Chondrocyte (in vitro differentiated cells): ENCODE measurements at regions not wholly inside any gene's neighbourhood (a gene's known extent, or its start where the extent isn't known, plus 50 kb on each side); places are given as distances from the start of the nearest gene placed in this dataset.

Source experiments
- DNase-seq: peaks from one replicate; pipeline ENCODE4 v3.0.0; 2021; ENCODE audit warnings: mixed read lengths, low spot score
- H3K27ac Mint-ChIP-seq: one replicate; pipeline ENCODE4 v1.8.0; 2021; ENCODE audit warnings: mild to moderate bottlenecking, moderate library complexity, mixed read lengths; ENCODE audit not compliant: unreplicated experiment
- H3K27me3 Mint-ChIP-seq: 2 replicates; pipeline ENCODE4 v1.8.0; 2021; ENCODE audit warnings: low read depth, mixed read lengths
- H3K36me3 Mint-ChIP-seq: 2 replicates; pipeline ENCODE4 v1.8.0; 2021; ENCODE audit warnings: low read depth, mixed read lengths
- H3K4me1 Mint-ChIP-seq: 2 replicates; pipeline ENCODE4 v1.8.0; 2021; ENCODE audit warnings: low read depth, mild to moderate bottlenecking, mixed read lengths
- H3K4me3 Mint-ChIP-seq: one replicate; pipeline ENCODE4 v1.8.0; 2021; ENCODE audit warnings: mild to moderate bottlenecking, moderate library complexity, mixed read lengths; ENCODE audit not compliant: unreplicated experiment
- H3K9me3 Mint-ChIP-seq: 2 replicates; pipeline ENCODE4 v1.8.0; 2021; ENCODE audit warnings: low read depth, mixed read lengths
- TF ChIP-seq, protein P1 (sequence below): fragments of 200-600 bp; sonication (generic); IDR thresholded peaks from 2 replicates; pipeline ENCODE4 v1.5.0; 2021; ENCODE audit warnings: antibody characterized with exemption, mild to moderate bottlenecking, moderate library complexity

DNA sequence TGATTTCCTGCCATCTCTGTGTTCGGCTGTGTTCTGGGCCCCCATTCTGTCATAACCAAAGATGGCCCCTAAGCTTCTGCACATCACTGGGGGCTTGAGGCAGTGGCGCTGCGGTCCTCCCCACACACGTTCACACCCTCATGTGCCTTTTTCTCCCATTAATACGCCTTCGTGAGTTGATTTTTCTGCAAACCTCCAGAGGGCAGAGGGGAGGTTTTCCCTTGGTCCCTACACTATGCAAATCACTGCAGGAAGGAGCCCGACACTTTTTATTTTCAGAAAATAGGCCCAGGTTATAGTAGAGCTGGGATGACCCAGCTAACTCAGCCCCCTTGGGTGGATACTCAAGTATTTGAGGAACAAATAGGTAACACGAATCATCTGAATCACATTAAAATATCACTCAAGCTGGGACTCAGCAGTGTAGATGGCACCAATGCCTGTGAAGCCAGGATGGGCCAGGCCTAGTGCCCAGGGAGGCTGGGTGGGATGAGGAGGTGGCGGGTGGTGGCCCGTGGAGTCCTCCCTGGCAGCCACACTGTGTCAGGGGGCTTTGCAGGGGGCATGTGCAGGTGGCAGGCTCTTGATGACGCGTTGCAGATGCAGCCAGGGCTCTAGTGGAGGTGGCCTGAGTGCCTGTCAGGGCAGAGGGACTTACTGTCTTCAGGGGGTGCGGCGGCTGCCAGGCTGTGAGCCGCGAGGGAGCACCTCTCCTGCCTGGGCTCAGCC, 234.3 kb downstream of the TEX29 start:
- H3K4me1 Mint-ChIP-seq: no peaks in the 10 kb centered on the region
- no peak overlapping the region for H3K27ac Mint-ChIP-seq
- no peak overlapping the region for H3K4me3 Mint-ChIP-seq
- H3K36me3 Mint-ChIP-seq: peaks cover 2% of the 10 kb centered on the region
- TF ChIP-seq, protein P1, sequence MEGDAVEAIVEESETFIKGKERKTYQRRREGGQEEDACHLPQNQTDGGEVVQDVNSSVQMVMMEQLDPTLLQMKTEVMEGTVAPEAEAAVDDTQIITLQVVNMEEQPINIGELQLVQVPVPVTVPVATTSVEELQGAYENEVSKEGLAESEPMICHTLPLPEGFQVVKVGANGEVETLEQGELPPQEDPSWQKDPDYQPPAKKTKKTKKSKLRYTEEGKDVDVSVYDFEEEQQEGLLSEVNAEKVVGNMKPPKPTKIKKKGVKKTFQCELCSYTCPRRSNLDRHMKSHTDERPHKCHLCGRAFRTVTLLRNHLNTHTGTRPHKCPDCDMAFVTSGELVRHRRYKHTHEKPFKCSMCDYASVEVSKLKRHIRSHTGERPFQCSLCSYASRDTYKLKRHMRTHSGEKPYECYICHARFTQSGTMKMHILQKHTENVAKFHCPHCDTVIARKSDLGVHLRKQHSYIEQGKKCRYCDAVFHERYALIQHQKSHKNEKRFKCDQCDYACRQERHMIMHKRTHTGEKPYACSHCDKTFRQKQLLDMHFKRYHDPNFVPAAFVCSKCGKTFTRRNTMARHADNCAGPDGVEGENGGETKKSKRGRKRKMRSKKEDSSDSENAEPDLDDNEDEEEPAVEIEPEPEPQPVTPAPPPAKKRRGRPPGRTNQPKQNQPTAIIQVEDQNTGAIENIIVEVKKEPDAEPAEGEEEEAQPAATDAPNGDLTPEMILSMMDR: no peak
- H3K9me3 Mint-ChIP-seq: peaks cover 3% of the 10 kb centered on the region
- peak; percentile 78 for DNase-seq
- H3K27me3 Mint-ChIP-seq: peaks cover 30% of the 10 kb centered on the region

DNA sequence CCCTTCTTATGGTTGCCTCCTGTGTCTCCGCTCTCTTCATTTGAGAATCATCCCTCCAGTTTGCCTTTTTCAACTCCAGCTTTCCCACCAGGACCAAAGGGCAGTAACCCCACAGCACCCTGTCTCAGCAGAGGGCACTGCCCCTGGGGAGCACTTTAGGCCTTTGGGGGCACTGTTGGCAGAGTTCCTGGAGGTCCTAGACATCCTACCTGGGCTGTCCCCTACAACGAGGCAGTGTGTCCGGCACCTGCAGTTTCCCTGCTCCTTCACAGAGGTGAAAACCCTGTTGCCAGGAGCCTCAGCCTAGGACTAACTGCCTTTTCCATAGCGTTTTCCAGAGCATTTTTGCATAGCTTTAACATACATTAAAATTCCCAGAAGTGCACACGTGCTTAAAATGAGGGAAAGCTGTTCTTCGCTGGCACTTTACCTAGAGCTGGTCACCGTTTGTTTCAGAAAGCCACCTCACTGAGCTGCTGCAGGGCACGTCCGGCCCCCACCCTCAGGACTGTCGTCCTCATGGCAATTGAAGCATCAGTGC, 234.9 kb downstream of the TEX29 start:
- H3K27me3 Mint-ChIP-seq: peaks cover 27% of the 10 kb centered on the region
- H3K4me1 Mint-ChIP-seq: no peaks in the 10 kb centered on the region
- peak; percentile 58 for DNase-seq
- no peak overlapping the region for H3K4me3 Mint-ChIP-seq
- H3K36me3 Mint-ChIP-seq: peaks cover 2% of the 10 kb centered on the region
- TF ChIP-seq, protein P1: no peak
- H3K9me3 Mint-ChIP-seq: no peaks in the 10 kb centered on the region
- no peak overlapping the region for H3K27ac Mint-ChIP-seq

DNA sequence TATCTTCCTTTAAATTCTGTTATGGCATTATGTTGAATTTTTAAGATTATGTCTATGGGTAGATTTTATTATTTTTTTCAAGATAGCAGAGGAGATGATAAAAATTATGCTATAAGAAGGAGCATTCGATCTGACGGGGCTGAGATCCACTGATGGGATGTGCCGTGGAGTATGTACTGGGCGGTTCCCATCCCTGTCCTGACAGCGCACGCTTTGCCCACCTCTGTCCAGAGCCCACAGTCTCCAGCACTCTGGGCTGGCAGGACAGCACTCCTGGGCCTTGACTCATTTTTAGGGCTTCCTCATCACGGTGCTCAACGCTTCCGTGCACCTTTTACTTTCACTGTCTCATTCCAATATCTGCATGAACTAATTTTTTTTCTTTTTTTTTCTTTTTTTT, 235.5 kb downstream of the TEX29 start:
- H3K9me3 Mint-ChIP-seq: no peaks in the 10 kb centered on the region
- TF ChIP-seq, protein P1: no peak
- H3K27me3 Mint-ChIP-seq: peaks cover 27% of the 10 kb centered on the region
- H3K27ac Mint-ChIP-seq: no peak overlapping the region
- H3K4me3 Mint-ChIP-seq: no peak overlapping the region
- H3K36me3 Mint-ChIP-seq: peaks cover 2% of the 10 kb centered on the region
- H3K4me1 Mint-ChIP-seq: no peaks in the 10 kb centered on the region
- peak; percentile 53 for DNase-seq

DNA sequence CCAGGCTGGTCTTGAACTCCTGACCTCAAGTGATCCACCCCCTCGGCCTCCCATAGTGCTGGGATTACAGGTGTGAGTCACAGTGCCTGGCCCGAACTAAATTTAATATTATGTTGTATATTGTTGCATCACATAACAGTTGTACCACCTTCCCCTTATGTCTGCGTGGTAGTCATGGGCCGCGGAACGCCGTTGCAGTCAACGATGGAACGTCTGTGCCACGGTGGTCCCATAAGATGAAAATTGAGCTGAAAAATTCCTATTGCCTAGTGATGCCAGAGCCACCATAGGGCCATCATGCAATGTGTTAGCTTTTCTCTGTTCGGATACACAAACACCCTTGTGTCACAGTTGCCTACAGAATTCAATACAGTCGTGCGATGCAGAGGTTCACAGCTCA, 236.1 kb downstream of the TEX29 start:
- peaks cover 2% of the 10 kb centered on the region for H3K36me3 Mint-ChIP-seq
- H3K27ac Mint-ChIP-seq: no peak overlapping the region
- DNase-seq: no peak
- TF ChIP-seq, protein P1: no peak
- H3K27me3 Mint-ChIP-seq: peaks cover 27% of the 10 kb centered on the region
- H3K9me3 Mint-ChIP-seq: no peaks in the 10 kb centered on the region
- H3K4me1 Mint-ChIP-seq: no peaks in the 10 kb centered on the region
- H3K4me3 Mint-ChIP-seq: no peak overlapping the region

DNA sequence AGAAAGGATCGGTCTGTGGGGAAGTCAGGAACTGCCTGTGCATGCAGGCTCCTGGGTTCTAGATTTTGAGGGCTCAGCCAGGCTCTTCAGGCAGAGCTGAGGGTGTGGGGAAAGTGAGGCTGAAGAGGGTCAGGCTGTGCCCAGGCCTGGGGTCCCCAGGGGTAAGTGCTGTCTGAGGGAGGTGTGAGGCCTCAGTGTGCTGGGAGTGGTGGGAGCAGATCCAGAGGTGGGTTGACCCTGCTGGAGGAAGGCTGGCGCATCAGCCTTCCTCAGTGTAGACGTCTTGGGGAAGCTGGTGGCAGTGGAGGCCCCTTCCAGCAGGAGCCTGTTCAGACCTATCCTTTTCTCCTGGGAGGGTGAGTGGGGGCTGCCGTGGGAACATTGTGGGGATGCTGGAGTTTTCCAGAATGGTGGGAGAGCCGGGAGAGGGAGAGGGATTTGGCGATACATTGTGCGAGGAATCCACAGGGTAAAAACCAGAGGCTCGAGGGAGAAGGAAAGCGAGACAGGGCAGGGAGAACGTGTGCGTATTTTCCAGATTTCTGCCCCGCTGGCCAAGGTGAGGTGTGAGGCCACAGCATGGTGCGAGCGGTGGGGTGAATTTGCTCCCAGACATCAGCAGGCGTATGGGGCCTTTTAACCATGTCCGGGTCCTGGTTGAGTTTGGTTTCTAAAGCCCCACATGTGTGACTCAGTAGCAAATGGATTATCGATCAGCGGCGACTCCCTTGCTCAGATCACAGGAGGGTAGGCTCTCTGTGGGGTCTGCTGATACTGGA, 237.7 kb downstream of the TEX29 start:
- DNase-seq: no peak
- TF ChIP-seq, protein P1: no peak
- Mint-ChIP-seq H3K27ac (no peak overlapping the region), H3K36me3 (peaks cover 2% of the 10 kb centered on the region), H3K9me3 (no peaks in the 10 kb centered on the region), H3K4me1 (no peaks in the 10 kb centered on the region), H3K4me3 (no peak overlapping the region), H3K27me3 (peaks cover 18% of the 10 kb centered on the region)
